Heart right ventricle (tissue), 16 donors: ENCODE measurements at regions not wholly inside any gene's neighbourhood (a gene's known extent, or its start where the extent isn't known, plus 50 kb on each side); places are given as distances from the start of the nearest gene placed in this dataset.

Experiments used
- ATAC-seq, 8 donors: fragments of 200-7000 bp; cut with Tn5 transposase; one replicate each; pipeline ENCODE4 v1.9.1; 2020; ENCODE audit warnings: mild to moderate bottlenecking in 8 of 8, moderate library complexity in 8 of 8, moderate number of reproducible peaks in 1 of 8
- DNase-seq, 2 donors: peaks; one replicate each; pipeline ENCODE4 v3.0.0-alpha.2; 2020
- H3K27ac ChIP-seq, 10 donors: fragments of 200-600 bp; sonication (generic) in 2 of 10; one replicate each; pipeline versions ENCODE4 v1.5.0 to v1.8.0; 2020 to 2022; ENCODE audit warnings: mild to moderate bottlenecking in 3 of 10
- H3K27me3 ChIP-seq, 7 donors: fragments of 200-600 bp; one replicate each; pipeline ENCODE4 v1.8.0; 2021 to 2022; ENCODE audit warnings: mild to moderate bottlenecking in 2 of 7
- H3K36me3 ChIP-seq, 9 donors: fragments of 200-600 bp; sonication (generic) in 1 of 9; one replicate each; pipeline versions ENCODE4 v1.5.0 to v1.8.0; 2020 to 2022; ENCODE audit warnings: mild to moderate bottlenecking in 2 of 9
- H3K4me1 ChIP-seq, 9 donors: fragments of 200-600 bp; sonication (generic) in 1 of 9; one replicate each; pipeline versions ENCODE4 v1.5.0 to v1.8.0; 2020 to 2022; ENCODE audit warnings: mild to moderate bottlenecking in 4 of 9
- H3K4me3 ChIP-seq, 10 donors: fragments of 200-600 bp; sonication (generic) in 2 of 10; one replicate each; pipeline versions ENCODE4 v1.5.0 to v1.8.0; 2020 to 2022; ENCODE audit warnings: mild to moderate bottlenecking in 7 of 10, moderate library complexity in 2 of 10
- H3K9me3 ChIP-seq, 11 donors: fragments of 200-600 bp in 10 of 11; sonication (generic) in 2 of 11; one replicate each; pipeline versions ENCODE4 v1.5.0 to v1.8.0; 2013 to 2022; ENCODE audit warnings: mild to moderate bottlenecking in 2 of 11, control low read depth in 1 of 11, moderate library complexity in 1 of 11
- CTCF ChIP-seq, 9 donors: fragments of 200-600 bp; sonication (generic) in 2 of 9; IDR thresholded peaks; one replicate each; pipeline versions ENCODE4 v1.5.0 to v1.8.0; 2021 to 2022; ENCODE audit warnings: antibody characterized with exemption in 9 of 9, mild to moderate bottlenecking in 5 of 9, moderate library complexity in 1 of 9
- WGBS, 2 donors: extraction: QIAGEN DNeasy Blood & Tissue Kit; methylation state at CpG; one replicate each; pipeline ENCODE4 v1.1.7; 2013; ENCODE audit warnings: inconsistent platforms in 1 of 2; 5-methylcytosine and 5-hydroxymethylcytosine counted together
- intact Hi-C, 10 donors: fragments of 100-400 bp; cut with DNase I; formaldehyde crosslinking; loops; one replicate each; pipeline versions ENCODE4 v1.11.1 to v1.14.2; 2022
- donor health status: Arrhythmogenic right ventricular cardiomyopathy.
- donor health status: ischemic (EF 13 %, LVEDD 7.1; RV severe dilation, severe dysfunction).
- donor health status: healthy with polysubstance abuse.
- donor health status: DM: no; HTN: yes; CAD: no.
- donor health status: DM: no; HTN: no; CAD: no.
- donor health status: ischemic (EF 25% LVEDD 6.9; RV normal size, moderate dysfunction).
- donor health status: ischemic (EF 25% LVEDD 5.7; RV mildly dilated, moderate dysfunction).
- donor health status: healthy.
- donor health status: DM: yes; HTN: yes; CAD: no.
- donor health status: Ischemic cardiomyopathy.
- donor health status: ischemic (EF 35%, LVEDD 5.7; RV mildly dilated, moderate dysfunction).
- donor health status: nonischemic (EF 11% LVEDD 7.7; RV severe dilation, severe dysfunction).
- donor health status: DM: yes; HTN: yes; CAD: no.
- donor health status: PGD.
- donor health status: ischemic (EF 29% LVEDD 5.4; RV normal size, mild dysfunction).
- donor health status: nonischemic (EF 23%, LVEDD 6.1; RV moderate dilation, normal function).

GRCh38 chr16:61500851-61501250, 535.4 kb downstream of the CDH8 start:
- Histone ChIP-seq H3K9me3 (peaks cover 0 to 4% (median 0%) of the 10 kb centered on the region in 11 donors), H3K36me3 (no peaks in the 10 kb centered on the region), H3K27me3 (no peaks in the 10 kb centered on the region), H3K4me3 (no peak overlapping the region), H3K27ac (no peak overlapping the region), H3K4me1 (no peaks in the 10 kb centered on the region)
- ATAC-seq (no peak), DNase-seq (no peak)
- WGBS, 2 donors: 60 to 76% methylated on average over 2 of the region's 2 CpGs
- intact Hi-C loops: no loop called here
- no peak for TF ChIP-seq CTCF (IDR thresholded peaks at IDR 0.05)

GRCh38 chr16:61480250-61480649, 556.0 kb downstream of the CDH8 start:
- intact Hi-C loops: no loop called here
- no peaks in the 10 kb centered on the region for H3K4me1 ChIP-seq
- H3K27ac ChIP-seq: no peak overlapping the region
- peaks cover 0 to 25% (median 5%) of the 10 kb centered on the region in 11 donors for H3K9me3 ChIP-seq
- ATAC-seq (no peak), DNase-seq (no peak)
- no peaks in the 10 kb centered on the region for H3K27me3 ChIP-seq
- H3K36me3 ChIP-seq: no peaks in the 10 kb centered on the region
- no peak overlapping the region for H3K4me3 ChIP-seq
- no peak for TF ChIP-seq CTCF (IDR thresholded peaks at IDR 0.05)
- 86 to 88% methylated on average over 1 of the region's 1 CpG for WGBS, 2 donors

GRCh38 chr16:61471737-61472136, 564.5 kb downstream of the CDH8 start:
- no peak for DNase-seq
- H3K9me3 ChIP-seq: peaks cover 0 to 39% (median 10%) of the 10 kb centered on the region in 11 donors
- no peaks in the 10 kb centered on the region for H3K36me3 ChIP-seq
- H3K27ac ChIP-seq: no peak overlapping the region
- ATAC-seq: no peak
- intact Hi-C loops: no loop called here
- no peaks in the 10 kb centered on the region for H3K27me3 ChIP-seq
- no peak for TF ChIP-seq CTCF (IDR thresholded peaks at IDR 0.05)
- H3K4me3 ChIP-seq: no peak overlapping the region
- no peaks in the 10 kb centered on the region for H3K4me1 ChIP-seq

- TF ChIP-seq CTCF (IDR thresholded peaks at IDR 0.05): no peak
- intact Hi-C loops: no loop called here
- H3K36me3 ChIP-seq: no peaks in the 10 kb centered on the region
- DNase-seq (no peak), ATAC-seq (no peak)
- 73 to 79% methylated on average over 2 of the region's 2 CpGs for WGBS, 2 donors
- H3K27me3 ChIP-seq: no peaks in the 10 kb centered on the region
- H3K4me3 ChIP-seq: no peak overlapping the region
- H3K4me1 ChIP-seq: no peaks in the 10 kb centered on the region
- H3K9me3 ChIP-seq: peaks cover 0 to 36% (median 8%) of the 10 kb centered on the region in 11 donors
- H3K27ac ChIP-seq: no peak overlapping the region
Observed at GRCh38 chr16:61471023-61471422, 565.2 kb downstream of the CDH8 start.

- peaks cover 0 to 12% (median 0%) of the 10 kb centered on the region in 11 donors for H3K9me3 ChIP-seq
- no peak for DNase-seq
- H3K4me1 ChIP-seq: no peaks in the 10 kb centered on the region
- no peaks in the 10 kb centered on the region for H3K27me3 ChIP-seq
- no peak for TF ChIP-seq CTCF (IDR thresholded peaks at IDR 0.05)
- intact Hi-C loops: no loop called here
- no peak for ATAC-seq
- no peak overlapping the region for H3K4me3 ChIP-seq
- WGBS, 2 donors: 72 to 88% methylated on average over 3 of the region's 3 CpGs
- no peaks in the 10 kb centered on the region for H3K36me3 ChIP-seq
- H3K27ac ChIP-seq: no peak overlapping the region
Observed at GRCh38 chr16:61465285-61465684, 571.0 kb downstream of the CDH8 start.
